Neural progenitor cell (in vitro differentiated cells): ENCODE measurements at regions not wholly inside any gene's neighbourhood (a gene's known extent, or its start where the extent isn't known, plus 50 kb on each side); places are given as distances from the start of the nearest gene placed in this dataset.

Experiments
- DNase-seq: peaks from one replicate; pipeline ENCODE4 v3.0.0-alpha.2; 2016; ENCODE audit warnings: low spot score
- H2AFZ ChIP-seq: fragments of 200-600 bp; sonication (generic); replicated peaks from 2 replicates; pipeline ENCODE4 v1.6.1; 2016; ENCODE audit warnings: antibody characterized with exemption
- H3F3A ChIP-seq: fragments of 200-600 bp; sonication (generic); 2 replicates; pipeline ENCODE4 v1.6.1; 2016; ENCODE audit warnings: antibody characterized with exemption, low read depth
- H3K27ac ChIP-seq: fragments of 200-600 bp; sonication (generic); 2 replicates; pipeline ENCODE4 v1.5.1; 2016; ENCODE audit warnings: mild to moderate bottlenecking
- H3K27me3 ChIP-seq: fragments of 200-600 bp; sonication (generic); 2 replicates; pipeline ENCODE4 v1.6.1; 2016; ENCODE audit warnings: mild to moderate bottlenecking, moderate library complexity
- H3K36me3 ChIP-seq: fragments of 200-600 bp; sonication (generic); 2 replicates; pipeline ENCODE4 v1.5.1; 2016
- H3K4me1 ChIP-seq: fragments of 200-600 bp; sonication (generic); 2 replicates; pipeline ENCODE4 v1.6.1; 2016; ENCODE audit warnings: mixed run types
- H3K4me2 ChIP-seq: fragments of 200-600 bp; sonication (generic); 2 replicates; pipeline ENCODE4 v1.6.1; 2016
- H3K4me3 ChIP-seq: fragments of 200-600 bp; sonication (generic); 2 replicates; pipeline ENCODE4 v1.5.1; 2016
- H3K79me2 ChIP-seq: fragments of 200-600 bp; sonication (generic); 2 replicates; pipeline ENCODE4 v1.6.1; 2016; ENCODE audit warnings: low read depth
- H3K9ac ChIP-seq: fragments of 200-600 bp; sonication (generic); 2 replicates; pipeline ENCODE4 v1.6.1; 2016
- H3K9me3 ChIP-seq: fragments of 200-600 bp; sonication (generic); 2 replicates; pipeline ENCODE4 v1.5.1; 2016; ENCODE audit warnings: low read depth
- H4K20me1 ChIP-seq: fragments of 200-600 bp; sonication (generic); 2 replicates; pipeline ENCODE4 v1.6.1; 2016; ENCODE audit warnings: low read depth
- H3K27ac Mint-ChIP-seq: 3 replicates; pipeline ENCODE4 v1.8.0; 2021; ENCODE audit warnings: mixed read lengths
- H3K27me3 Mint-ChIP-seq: 2 replicates; pipeline ENCODE4 v1.8.0; 2022; ENCODE audit warnings: low read depth, mild to moderate bottlenecking, inconsistent platforms, moderate library complexity, mixed read lengths; ENCODE audit not compliant: insufficient read depth
- H3K36me3 Mint-ChIP-seq: 3 replicates; pipeline ENCODE4 v1.8.0; 2021; ENCODE audit warnings: mixed read lengths
- H3K4me1 Mint-ChIP-seq: 3 replicates; pipeline ENCODE4 v1.8.0; 2021; ENCODE audit warnings: mixed read lengths
- H3K4me3 Mint-ChIP-seq: 3 replicates; pipeline ENCODE4 v1.8.0; 2021; ENCODE audit warnings: mild to moderate bottlenecking, moderate library complexity, mixed read lengths
- H3K9me3 Mint-ChIP-seq: 3 replicates; pipeline ENCODE4 v1.8.0; 2020; ENCODE audit warnings: mixed read lengths
- EZH2 ChIP-seq: fragments of 200-600 bp; sonication (generic); IDR thresholded peaks from 2 replicates; pipeline ENCODE4 v1.6.1; 2017; ENCODE audit warnings: antibody characterized with exemption, mild to moderate bottlenecking, moderate library complexity
- EZH2phosphoT487 ChIP-seq: fragments of 200-600 bp; sonication (generic); IDR thresholded peaks from 2 replicates; pipeline ENCODE4 v1.6.1; 2017; ENCODE audit warnings: antibody characterized with exemption
- TF ChIP-seq, protein P1 (sequence below): fragments of 200-600 bp; sonication (generic); IDR thresholded peaks from 2 replicates; pipeline ENCODE4 v1.5.1; 2017; ENCODE audit warnings: antibody characterized with exemption, mild to moderate bottlenecking

DNA sequence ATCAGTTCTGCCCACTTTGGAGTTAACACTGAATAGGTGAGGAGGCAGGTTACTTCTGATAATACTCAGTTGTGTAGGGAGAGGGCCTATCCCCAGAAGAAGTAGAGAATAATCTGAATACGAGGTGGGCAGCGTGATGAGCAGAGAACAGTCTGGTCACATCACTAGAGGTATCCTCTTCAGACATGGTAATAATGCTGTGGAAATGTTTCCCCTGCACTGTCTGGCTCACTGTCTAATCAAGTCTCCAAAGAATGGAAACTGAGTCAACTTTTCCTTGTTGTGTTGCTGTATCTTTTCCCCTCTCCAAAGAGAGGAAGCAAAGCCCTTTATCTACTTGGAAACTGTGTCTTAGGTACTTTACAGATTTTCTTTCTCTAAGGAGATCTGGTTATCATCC lies 110.9 kb upstream of the ANKRD55 start:
- Mint-ChIP-seq H3K9me3 (no peaks in the 10 kb centered on the region), H3K27ac (no peak overlapping the region), H3K4me3 (no peak overlapping the region), H3K4me1 (no peaks in the 10 kb centered on the region), H3K36me3 (no peaks in the 10 kb centered on the region), H3K27me3 (peaks cover 2% of the 10 kb centered on the region)
- Histone ChIP-seq H3K27me3 (no peaks in the 10 kb centered on the region), H3K9me3 (no peaks in the 10 kb centered on the region), H3K9ac (no peak overlapping the region), H2AFZ (no peak overlapping the region), H3K4me1 (no peaks in the 10 kb centered on the region), H3K4me3 (no peak overlapping the region), H3F3A (no peaks in the 10 kb centered on the region), H3K79me2 (no peaks in the 10 kb centered on the region), H3K36me3 (no peaks in the 10 kb centered on the region), H4K20me1 (no peaks in the 10 kb centered on the region), H3K4me2 (no peak overlapping the region), H3K27ac (no peak overlapping the region)
- DNase-seq: no peak
- TF ChIP-seq, protein P1, sequence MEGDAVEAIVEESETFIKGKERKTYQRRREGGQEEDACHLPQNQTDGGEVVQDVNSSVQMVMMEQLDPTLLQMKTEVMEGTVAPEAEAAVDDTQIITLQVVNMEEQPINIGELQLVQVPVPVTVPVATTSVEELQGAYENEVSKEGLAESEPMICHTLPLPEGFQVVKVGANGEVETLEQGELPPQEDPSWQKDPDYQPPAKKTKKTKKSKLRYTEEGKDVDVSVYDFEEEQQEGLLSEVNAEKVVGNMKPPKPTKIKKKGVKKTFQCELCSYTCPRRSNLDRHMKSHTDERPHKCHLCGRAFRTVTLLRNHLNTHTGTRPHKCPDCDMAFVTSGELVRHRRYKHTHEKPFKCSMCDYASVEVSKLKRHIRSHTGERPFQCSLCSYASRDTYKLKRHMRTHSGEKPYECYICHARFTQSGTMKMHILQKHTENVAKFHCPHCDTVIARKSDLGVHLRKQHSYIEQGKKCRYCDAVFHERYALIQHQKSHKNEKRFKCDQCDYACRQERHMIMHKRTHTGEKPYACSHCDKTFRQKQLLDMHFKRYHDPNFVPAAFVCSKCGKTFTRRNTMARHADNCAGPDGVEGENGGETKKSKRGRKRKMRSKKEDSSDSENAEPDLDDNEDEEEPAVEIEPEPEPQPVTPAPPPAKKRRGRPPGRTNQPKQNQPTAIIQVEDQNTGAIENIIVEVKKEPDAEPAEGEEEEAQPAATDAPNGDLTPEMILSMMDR: no peak
- no peak for TF ChIP-seq EZH2phosphoT487
- no peak for TF ChIP-seq EZH2

GRCh38 chr5:56342616-56343015 lies 109.5 kb upstream of the ANKRD55 start:
- H4K20me1 ChIP-seq: no peaks in the 10 kb centered on the region
- no peak overlapping the region for H3K27ac Mint-ChIP-seq
- no peaks in the 10 kb centered on the region for H3K9me3 ChIP-seq
- H3K4me3 Mint-ChIP-seq: no peak overlapping the region
- H3K27ac ChIP-seq: no peak overlapping the region
- H3K27me3 ChIP-seq: no peaks in the 10 kb centered on the region
- TF ChIP-seq EZH2phosphoT487 (no peak), EZH2 (no peak)
- TF ChIP-seq, protein P1: no peak
- DNase-seq: no peak
- H3K27me3 Mint-ChIP-seq: peaks cover 6% of the 10 kb centered on the region
- H3K9me3 Mint-ChIP-seq: no peaks in the 10 kb centered on the region
- H3K36me3 Mint-ChIP-seq: no peaks in the 10 kb centered on the region
- no peaks in the 10 kb centered on the region for H3K79me2 ChIP-seq
- H3K36me3 ChIP-seq: no peaks in the 10 kb centered on the region
- no peaks in the 10 kb centered on the region for H3F3A ChIP-seq
- no peak overlapping the region for H3K4me2 ChIP-seq
- no peak overlapping the region for H2AFZ ChIP-seq
- no peak overlapping the region for H3K9ac ChIP-seq
- no peaks in the 10 kb centered on the region for H3K4me1 ChIP-seq
- H3K4me1 Mint-ChIP-seq: no peaks in the 10 kb centered on the region
- no peak overlapping the region for H3K4me3 ChIP-seq

DNA sequence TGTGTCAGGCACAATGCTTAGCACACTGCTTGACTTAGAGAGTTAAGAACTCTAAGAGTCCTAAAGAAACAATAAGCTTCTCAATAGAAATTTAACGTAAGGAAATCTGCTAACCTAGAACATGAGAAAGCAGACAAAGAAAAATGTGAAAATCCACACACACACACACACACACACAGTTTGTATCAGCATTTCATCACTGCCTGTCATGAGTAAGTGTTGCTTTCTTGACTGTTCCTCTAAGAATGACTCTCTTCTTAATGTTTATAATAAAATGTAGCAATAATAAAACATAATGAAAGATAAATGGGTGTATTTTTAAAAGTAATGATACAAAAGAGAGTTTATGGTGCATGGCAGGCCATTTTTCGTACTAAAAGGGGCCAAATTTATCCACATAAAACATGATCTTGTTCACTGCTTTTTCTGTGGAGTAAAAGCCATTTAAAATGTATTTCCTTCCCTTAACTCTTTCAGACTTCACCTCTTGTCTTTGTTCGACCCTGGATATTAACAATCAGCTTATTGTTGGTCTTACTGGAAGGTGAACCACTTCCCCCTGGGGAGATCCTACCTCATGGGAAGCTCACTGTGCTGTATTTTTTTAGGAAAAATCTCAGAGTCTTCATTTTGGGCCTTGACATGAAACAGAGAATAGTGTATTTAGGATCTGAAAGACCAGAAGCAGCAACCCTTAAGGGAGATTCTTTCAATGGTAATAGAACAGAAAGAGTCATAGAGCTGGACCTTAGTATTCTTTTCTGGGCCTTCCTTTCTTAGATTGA lies 107.3 kb upstream of the ANKRD55 start:
- H3K4me1 Mint-ChIP-seq: no peaks in the 10 kb centered on the region
- Histone ChIP-seq H3K36me3 (no peaks in the 10 kb centered on the region), H2AFZ (no peak overlapping the region), H3K79me2 (no peaks in the 10 kb centered on the region), H3K4me3 (no peak overlapping the region), H3K27me3 (no peaks in the 10 kb centered on the region), H3F3A (no peaks in the 10 kb centered on the region), H3K9ac (no peak overlapping the region), H3K9me3 (peaks cover under 1% of the 10 kb centered on the region), H3K4me2 (no peak overlapping the region), H4K20me1 (no peaks in the 10 kb centered on the region), H3K4me1 (no peaks in the 10 kb centered on the region), H3K27ac (no peak overlapping the region)
- H3K4me3 Mint-ChIP-seq: no peak overlapping the region
- TF ChIP-seq EZH2: no peak
- TF ChIP-seq, protein P1: no peak
- no peak for TF ChIP-seq EZH2phosphoT487
- peaks cover 5% of the 10 kb centered on the region for H3K9me3 Mint-ChIP-seq
- no peaks in the 10 kb centered on the region for H3K36me3 Mint-ChIP-seq
- peaks cover 6% of the 10 kb centered on the region for H3K27me3 Mint-ChIP-seq
- H3K27ac Mint-ChIP-seq: no peak overlapping the region
- no peak for DNase-seq
